ENCODE measurements at regions not wholly inside any gene's neighbourhood (a gene's known extent, or its start where the extent isn't known, plus 50 kb on each side); places are given as distances from the start of the nearest gene placed in this dataset.
"Not testable (repeated sequence)": the region's sequence is repeated elsewhere in the genome, so short reads cannot be mapped to it uniquely, and the experiment has no call there.

GRCh38 chr3:30439451-30440053, 166.8 kb upstream of the TGFBR2 start:
- DNase-seq (ENCODE audit: low spot score) = no peak

DNA sequence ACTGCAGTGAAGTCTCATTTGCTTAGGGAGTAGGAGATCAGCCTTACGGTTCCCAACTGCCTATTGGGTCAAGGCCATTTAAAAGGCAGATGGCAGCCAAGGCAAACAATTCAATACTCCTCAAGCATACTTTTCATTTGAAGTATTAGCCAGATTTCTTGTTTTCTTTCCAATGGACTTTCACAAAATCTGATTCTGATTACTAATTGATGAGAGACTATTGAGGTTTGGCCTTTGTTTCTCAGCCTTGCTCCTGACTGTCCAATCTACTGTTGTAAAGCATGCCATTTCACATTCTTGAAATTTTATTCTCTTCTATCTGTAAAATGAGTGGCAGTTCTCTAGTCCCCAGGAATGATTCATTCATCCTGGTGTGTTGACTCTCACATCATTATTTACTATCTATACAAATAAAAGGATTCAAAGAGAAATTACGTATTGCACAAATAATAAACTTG, 166.2 kb upstream of the TGFBR2 start:
- no peak for DNase-seq (ENCODE audit: low spot score)

- DNase-seq (ENCODE audit: low spot score) = no peak
These were observed 165.5 kb upstream of the TGFBR2 start for GRCh38 chr3:30440880-30441279.

DNA sequence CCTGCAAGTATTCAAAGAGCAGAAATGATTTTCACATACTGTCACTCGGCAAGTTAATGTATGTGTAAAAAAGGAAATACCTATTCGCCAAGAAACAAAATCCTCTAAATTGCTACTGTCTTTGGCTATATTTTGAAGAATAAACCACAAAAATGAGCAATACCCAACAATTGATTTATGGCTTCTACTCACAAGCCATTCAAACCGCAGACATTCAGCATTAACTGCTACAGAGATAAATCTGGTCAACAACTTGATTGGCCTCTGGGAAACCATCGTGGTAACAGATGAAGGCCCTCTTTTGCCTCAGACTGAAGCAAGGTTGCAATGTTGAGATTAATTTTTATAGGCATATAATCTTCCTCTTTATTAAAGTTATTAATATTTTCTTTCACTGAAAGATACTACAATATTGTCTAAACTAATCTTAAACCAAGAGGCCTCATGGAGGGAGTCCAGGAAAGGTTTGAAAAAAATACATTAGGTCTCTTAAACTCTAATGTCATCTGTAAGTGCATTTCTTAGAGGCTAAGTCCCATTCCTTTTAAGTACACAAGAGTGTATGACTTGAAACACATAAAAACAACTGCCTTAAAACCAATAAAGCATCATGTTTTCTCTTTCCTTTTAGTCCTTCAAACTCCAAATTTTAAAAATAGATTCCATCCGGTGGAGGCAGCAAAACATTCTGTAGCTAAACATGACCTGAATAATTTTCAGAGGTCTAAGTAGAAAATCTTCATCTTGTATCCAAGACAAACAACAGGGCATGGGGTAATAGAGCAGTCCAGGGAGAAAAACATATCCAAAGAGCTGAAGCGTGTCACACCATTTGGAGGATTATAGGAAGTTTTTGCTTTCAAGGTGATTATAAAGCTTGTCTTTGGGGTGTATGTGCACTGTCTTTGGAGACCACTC, 162.4 kb upstream of the TGFBR2 start:
- no peak for DNase-seq (ENCODE audit: low spot score)

DNA sequence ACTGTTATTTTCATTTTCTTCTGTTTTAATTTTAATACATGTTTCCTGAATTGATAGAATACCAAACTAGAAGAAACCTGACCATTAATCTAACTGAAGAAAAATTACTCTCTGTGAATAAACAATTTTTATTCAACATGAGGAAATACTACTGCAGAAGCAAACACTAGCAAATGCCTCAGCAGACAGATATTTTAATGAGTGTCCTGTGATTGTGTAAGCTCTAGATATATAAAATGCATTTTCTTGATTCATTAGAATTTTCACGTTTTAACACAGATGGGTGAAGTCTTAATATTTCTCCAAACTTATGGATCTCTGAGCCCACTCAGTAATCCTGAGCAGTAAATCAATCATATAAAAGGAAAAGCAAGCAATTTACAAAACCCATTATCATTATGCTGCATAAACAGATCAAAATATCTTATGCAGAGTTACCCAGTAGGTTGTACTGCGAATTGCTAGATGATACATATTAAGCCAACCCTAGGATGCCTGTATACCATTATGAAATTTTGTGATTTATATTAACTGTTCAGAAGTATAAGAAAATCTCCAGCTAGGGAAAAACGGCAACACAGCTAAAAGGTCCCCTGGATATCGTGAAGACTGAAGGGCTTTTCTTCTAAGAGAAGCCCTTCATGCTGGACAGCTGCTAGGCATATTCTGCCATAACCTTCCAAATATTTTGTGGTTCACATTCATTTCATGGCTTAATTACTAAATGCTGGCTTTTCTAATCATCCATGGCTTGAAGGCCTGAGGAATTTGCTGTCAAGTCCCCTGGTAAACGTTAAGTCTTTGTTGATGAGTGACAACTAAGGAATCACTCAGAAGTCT, 157.7 kb upstream of the TGFBR2 start:
- no peak for DNase-seq (ENCODE audit: low spot score)

- DNase-seq (ENCODE audit: low spot score) = no peak
These were observed 157.1 kb upstream of the TGFBR2 start for GRCh38 chr3:30449290-30449632.

- DNase-seq (ENCODE audit: low spot score) = no peak
These were observed 154.0 kb upstream of the TGFBR2 start for GRCh38 chr3:30452446-30452845.

DNA sequence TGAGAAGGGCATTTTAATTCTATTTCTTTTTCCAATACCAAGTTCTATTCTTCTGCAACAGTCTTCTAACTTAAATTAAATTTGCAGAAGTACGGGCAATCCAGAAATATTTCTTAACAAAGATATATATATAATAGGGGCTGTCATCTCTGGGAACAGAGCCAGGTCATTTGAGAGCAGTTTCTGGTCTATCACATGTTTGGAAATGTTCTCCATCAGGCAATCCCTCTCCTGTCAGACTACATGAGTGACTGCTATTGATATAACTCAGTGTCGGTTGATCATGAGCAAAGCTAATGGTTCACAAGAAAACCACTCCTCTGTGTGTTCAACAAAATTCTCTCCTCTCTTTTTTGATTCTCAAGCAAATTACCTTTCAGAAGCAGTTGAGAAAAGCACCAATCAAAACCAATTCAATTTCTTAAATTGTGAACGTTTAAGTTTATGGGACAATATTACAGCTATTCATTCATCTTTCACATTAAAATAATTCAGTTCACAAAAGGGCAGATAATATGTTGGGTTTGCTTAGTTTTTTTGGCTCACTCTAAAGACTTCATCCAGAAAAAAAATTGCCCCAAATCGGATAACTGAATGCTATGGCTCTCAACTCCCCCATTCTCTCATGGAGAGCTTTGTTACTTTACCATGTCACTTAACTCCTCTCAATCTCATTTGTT, 152.9 kb upstream of the TGFBR2 start:
- no peak for DNase-seq (ENCODE audit: low spot score)

DNA sequence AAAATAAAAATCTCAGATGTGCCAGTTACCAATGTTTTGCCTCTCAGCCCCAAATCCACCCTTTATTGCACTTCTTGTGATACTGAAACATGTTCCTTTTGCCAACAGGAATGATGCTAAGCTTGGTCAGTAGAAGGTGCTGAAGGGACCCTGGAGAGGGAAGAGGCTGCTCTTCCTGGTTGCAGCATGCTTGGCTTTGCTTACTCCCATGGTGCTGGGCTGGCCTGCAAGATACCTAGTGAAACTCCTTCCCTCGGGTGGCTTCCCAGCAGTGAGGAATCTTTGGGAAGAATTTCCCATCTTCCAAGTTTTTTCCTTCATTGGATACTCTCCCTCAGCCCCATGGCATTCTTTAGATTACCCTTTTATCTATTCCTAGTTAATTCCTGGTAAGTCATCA, 151.8 kb upstream of the TGFBR2 start:
- no peak for DNase-seq (ENCODE audit: low spot score)

DNA sequence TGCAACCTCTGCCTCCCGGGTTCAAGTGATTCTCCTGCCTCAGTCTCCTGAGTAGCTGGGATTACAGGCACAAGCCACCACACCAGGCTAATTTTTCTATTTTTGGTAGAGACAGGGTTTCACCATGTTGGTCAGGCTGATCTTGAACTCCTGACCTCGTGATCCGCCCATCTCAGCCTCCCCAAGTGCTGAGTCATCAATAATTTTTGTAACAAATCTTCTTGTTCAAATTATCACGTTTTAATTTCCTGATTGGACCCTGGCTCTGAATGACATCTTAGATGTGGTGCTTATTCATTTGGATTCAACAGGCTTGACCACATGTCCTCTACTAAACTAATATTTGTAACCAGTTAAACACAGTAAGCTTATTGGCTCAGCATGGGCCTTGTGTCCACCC, 151.3 kb upstream of the TGFBR2 start:
- DNase-seq (ENCODE audit: low spot score) = not testable (repeated sequence)

DNA sequence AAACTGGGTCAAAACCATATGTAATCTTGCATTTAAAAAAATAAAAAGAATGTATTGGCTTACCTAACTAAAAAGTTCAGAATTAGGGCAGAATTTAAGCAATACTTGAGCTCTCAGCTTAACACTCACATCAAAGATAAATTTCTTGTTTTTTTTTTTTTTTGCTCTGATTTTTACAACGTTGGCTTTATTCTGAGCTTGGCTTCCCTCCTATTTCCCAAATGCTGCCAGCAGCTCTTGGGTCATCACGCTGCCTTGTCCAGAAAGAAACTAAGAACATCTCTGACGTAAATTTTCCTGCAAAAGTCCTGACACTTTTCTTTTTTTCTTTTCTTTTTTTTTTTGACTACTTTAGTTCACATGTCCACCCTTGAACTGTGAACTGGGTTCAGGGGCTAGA, 150.6 kb upstream of the TGFBR2 start:
- no peak for DNase-seq (ENCODE audit: low spot score)

- no peak for DNase-seq (ENCODE audit: low spot score)
These were observed 150.1 kb upstream of the TGFBR2 start for GRCh38 chr3:30456264-30456663.

DNA sequence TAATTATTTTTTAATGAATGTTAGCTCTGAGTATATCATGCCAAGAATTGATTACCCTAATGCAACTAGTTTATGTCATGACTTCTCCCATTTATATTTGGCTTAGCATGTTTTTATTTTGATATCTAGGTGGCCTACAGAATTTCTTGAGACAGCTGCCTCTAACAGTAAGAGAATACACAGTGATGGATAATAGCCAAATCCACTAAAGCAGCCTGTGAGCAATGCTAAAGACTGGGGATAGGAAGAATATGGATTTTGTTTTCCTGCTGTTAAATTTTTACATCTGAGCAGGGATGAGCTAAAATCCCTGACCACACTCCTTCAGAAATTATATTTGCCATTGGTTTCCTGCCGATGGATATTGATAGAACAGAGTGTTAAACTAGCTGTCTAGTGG, 149.3 kb upstream of the TGFBR2 start:
- DNase-seq (ENCODE audit: low spot score) = no peak

GRCh38 chr3:30457726-30458125, 148.7 kb upstream of the TGFBR2 start:
- DNase-seq (ENCODE audit: low spot score) = no peak

DNA sequence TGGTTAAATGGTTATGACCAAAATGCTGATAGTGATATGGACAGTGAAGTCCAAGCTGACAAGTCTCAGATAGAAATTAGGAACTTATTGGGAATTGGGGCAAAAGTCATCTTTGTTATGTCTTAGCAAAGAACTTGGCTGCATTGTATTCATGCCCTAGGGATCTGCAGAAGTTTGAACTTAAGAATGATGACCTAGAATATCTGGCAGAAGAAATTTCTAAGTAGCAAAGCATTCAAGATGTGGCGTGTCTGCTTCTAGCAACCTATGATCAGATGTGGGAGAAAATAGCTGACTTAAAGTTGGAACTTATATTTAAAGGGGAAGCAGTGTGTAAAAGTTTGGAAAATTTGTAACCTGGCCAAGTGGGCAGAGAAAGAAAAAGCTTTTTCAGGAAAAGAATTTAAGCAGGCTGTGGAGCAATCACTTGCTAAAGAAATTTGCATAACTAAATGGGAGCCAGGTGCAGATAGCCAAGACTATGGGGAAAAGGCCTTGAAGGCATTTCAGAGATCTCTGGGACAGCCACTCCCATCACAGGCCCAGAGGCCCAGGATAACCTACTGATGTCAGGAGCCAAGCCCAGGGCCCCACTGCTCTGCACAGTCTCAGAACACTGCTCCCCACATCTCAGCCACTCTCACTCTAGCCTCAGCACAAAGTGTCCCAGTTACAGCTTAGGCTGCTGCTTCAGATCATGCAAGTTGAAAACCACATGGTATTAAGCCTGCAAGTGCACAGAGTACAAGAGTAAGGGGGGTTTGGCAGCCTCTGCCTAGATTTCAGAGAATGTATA, 147.8 kb upstream of the TGFBR2 start:
- DNase-seq (ENCODE audit: low spot score) = no peak

DNA sequence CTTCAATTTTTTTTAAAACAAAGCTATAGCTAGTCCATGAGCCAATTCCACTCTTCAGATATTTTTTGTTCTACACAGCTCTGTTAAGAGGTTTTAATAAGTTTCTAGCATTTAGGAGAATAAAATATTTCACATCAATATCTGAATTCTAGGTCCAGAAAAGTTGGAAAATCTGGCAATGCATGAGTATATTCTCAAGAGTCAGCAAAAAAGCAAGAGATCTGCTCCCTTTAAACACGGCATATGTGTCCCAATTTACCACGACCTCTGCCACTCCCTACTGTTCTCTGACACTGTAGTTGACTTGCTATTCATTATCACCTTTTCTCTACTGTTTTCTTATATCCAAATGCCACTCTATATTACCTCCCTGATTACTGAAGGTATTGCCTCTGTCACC, 145.1 kb upstream of the TGFBR2 start:
- DNase-seq (ENCODE audit: low spot score) = no peak

DNA sequence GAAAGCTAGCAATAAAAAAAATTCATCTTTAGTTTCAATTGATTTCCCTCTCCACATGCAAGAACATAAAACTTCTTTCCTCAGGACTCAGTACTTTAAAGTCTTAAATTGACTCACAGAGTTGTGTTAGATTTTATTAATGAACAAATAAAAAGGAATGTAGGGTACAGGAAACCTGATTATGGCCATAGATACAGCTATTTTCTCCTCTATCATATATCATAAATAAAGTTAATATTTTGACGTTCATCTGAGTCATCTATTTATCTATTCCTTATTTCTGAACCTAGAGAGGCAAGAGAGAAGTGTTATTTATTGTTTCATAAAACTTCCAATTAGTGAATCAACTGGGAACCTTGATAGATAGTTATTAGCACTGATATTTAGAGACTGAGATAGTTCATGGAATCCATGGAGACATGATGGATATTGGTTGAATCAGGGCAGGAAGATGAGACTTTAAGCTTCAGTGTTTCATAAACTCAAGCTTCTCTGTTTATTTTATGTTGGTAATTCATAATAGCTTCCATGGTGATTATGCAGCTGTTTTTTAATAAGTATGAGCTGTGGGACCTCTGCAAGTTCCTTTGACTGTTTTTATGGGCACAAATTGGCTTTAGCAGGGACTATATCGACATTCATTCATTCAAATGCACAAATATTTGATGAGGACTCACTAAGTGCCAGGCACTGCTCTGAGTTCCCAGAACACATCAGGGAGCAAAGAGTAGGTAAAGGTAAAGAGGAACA, 143.5 kb upstream of the TGFBR2 start:
- DNase-seq (ENCODE audit: low spot score) = no peak

GRCh38 chr3:30464381-30464780, 142.0 kb upstream of the TGFBR2 start:
- DNase-seq (ENCODE audit: low spot score) = no peak

GRCh38 chr3:30465454-30465853, 140.9 kb upstream of the TGFBR2 start:
- no peak for DNase-seq (ENCODE audit: low spot score)

DNA sequence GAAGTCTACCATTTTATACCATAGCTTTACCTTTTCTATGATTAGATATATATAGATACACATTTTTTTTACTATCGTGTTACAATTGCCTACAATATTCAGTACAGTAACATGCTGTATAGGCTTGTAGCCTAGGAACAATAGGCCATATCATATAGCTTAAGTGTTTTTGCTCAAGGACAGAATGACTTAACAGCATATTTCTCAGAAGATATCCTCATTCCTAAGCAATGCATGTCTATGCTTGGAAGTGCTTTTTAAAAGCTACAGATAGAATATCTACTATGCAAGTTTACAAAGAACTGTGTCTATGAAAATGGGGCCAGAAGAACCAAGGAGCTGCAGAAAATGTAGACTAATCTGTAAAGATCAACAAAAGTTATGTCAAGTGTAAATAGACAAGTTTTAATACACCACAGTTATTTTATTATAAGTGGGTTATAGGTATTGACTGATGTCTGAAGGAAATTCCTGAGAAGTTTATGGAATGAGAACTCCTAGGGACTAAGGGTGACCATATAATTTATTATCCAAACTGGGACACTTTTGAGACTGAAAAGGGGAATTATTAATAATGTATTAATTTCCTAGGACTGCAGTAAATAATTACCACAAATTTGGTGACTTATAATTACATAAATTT, 138.7 kb upstream of the TGFBR2 start:
- DNase-seq (ENCODE audit: low spot score) = no peak
